GM23248 (cell line): ENCODE measurements at regions not wholly inside any gene's neighbourhood (a gene's known extent, or its start where the extent isn't known, plus 50 kb on each side); places are given as distances from the start of the nearest gene placed in this dataset.

Experiments
- EZH2 ChIP-seq: fragments of 200-600 bp; sonication (generic); IDR thresholded peaks from 2 replicates; pipeline ENCODE4 v1.6.1; 2018; ENCODE audit warnings: antibody characterized with exemption, mild to moderate bottlenecking; ENCODE audit not compliant: insufficient read depth, poor library complexity, severe bottlenecking
- EZH2phosphoT487 ChIP-seq: fragments of 200-600 bp; sonication (generic); IDR thresholded peaks from 2 replicates; pipeline ENCODE4 v1.6.1; 2018; ENCODE audit warnings: antibody characterized with exemption, moderate library complexity, mild to moderate bottlenecking, low read depth; ENCODE audit not compliant: insufficient read depth

GRCh38 chr13:107118506-107118905 lies 550.6 kb upstream of the ARGLU1 start:
- TF ChIP-seq EZH2 (no peak), EZH2phosphoT487 (no peak)
